ENCODE measurements at regions not wholly inside any gene's neighbourhood (a gene's known extent, or its start where the extent isn't known, plus 50 kb on each side); places are given as distances from the start of the nearest gene placed in this dataset.
A peak's percentile ranks its signal among the peaks of the same experiment; 100 is the strongest.
"Not testable (repeated sequence)": the region's sequence is repeated elsewhere in the genome, so short reads cannot be mapped to it uniquely, and the experiment has no call there.

- DNase-seq, result no peak
Measured at GRCh38 chr7:86199881-86200614, 443.7 kb upstream of the GRM3 start.

- no peak for DNase-seq
Measured at GRCh38 chr7:86190351-86190750, 453.4 kb upstream of the GRM3 start.

GRCh38 chr7:86181474-86181873, 462.2 kb upstream of the GRM3 start:
- DNase-seq, result no peak

GRCh38 chr7:86164827-86165226, 478.9 kb upstream of the GRM3 start:
- DNase-seq, result no peak

GRCh38 chr7:86158111-86158510, 485.6 kb upstream of the GRM3 start:
- DNase-seq, result peak; percentile 55 to 77

GRCh38 chr7:86155623-86156022, 488.1 kb upstream of the GRM3 start:
- no peak for DNase-seq

GRCh38 chr7:86152926-86153325, 490.8 kb upstream of the GRM3 start:
- DNase-seq, result no peak

- no peak for DNase-seq
Measured at GRCh38 chr7:86149024-86149665, 494.6 kb upstream of the GRM3 start.

GRCh38 chr7:86148501-86148900, 495.2 kb upstream of the GRM3 start:
- DNase-seq, result no peak

GRCh38 chr7:86137343-86137742, 506.4 kb upstream of the GRM3 start:
- no peak for DNase-seq

GRCh38 chr7:86130268-86130667, 513.4 kb upstream of the GRM3 start:
- no peak for DNase-seq

- no peak for DNase-seq
Measured at GRCh38 chr7:86123476-86123875, 520.2 kb upstream of the GRM3 start.

GRCh38 chr7:86094166-86094669, 549.5 kb upstream of the GRM3 start:
- DNase-seq, result no peak

GRCh38 chr7:86091369-86091768, 552.3 kb upstream of the GRM3 start:
- no peak for DNase-seq

- no peak for DNase-seq
Measured at GRCh38 chr7:86089455-86089854, 554.3 kb upstream of the GRM3 start.

- DNase-seq, result not testable (repeated sequence)
Measured at GRCh38 chr7:86064572-86064971, 579.1 kb upstream of the GRM3 start.

GRCh38 chr7:86058649-86059048, 585.1 kb upstream of the GRM3 start:
- no peak for DNase-seq

- DNase-seq, result no peak
Measured at GRCh38 chr7:86050918-86051317, 592.8 kb upstream of the GRM3 start.

GRCh38 chr7:86049910-86050309, 593.8 kb upstream of the GRM3 start:
- no peak for DNase-seq

- DNase-seq, result not testable (repeated sequence)
Measured at GRCh38 chr7:86045197-86045596, 598.5 kb upstream of the GRM3 start.

GRCh38 chr7:86025807-86026206, 617.9 kb upstream of the GRM3 start:
- no peak for DNase-seq

- DNase-seq, result no peak
Measured at GRCh38 chr7:86013662-86014061, 630.0 kb upstream of the GRM3 start.

- no peak for DNase-seq
Measured at GRCh38 chr7:86012971-86013370, 630.7 kb upstream of the GRM3 start.

GRCh38 chr7:86008898-86009297, 634.8 kb upstream of the GRM3 start:
- DNase-seq, result no peak

GRCh38 chr7:86006909-86007308, 636.8 kb upstream of the GRM3 start:
- no peak for DNase-seq

Measured in NCI-H524 (cell line).